ENCODE measurements at regions not wholly inside any gene's neighbourhood (a gene's known extent, or its start where the extent isn't known, plus 50 kb on each side); places are given as distances from the start of the nearest gene placed in this dataset.

DNA sequence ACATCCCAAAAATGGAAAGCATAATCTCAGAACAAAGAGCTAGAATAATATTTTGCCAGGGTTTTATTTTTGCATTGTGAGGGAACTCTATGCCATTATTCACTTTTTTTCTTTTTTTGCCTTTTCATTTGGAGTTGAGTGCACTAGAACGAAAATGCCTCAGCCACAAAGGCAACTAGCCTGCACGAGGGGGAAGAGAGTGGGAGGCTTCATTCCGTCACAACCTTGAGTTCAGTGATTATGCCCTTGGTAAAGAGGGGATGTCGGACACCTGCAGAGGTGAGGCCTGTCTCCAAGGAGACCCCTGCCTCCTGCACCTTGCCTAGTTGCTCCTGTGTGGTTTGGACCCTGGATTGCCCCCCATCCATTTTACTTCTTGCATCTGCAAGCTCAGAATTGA is 232.7 kb downstream of the TEX36 start:
- no peak overlapping the region for H3K4me3 ChIP-seq
- no peaks in the 10 kb centered on the region for H3K9me3 ChIP-seq
- 0 out of 2 replicates have a peak, but pooled peaks cover under 1% of the 10 kb centered on the region for H3K27me3 ChIP-seq (ENCODE audit: low read depth)
- no peaks in the 10 kb centered on the region for H3K4me1 ChIP-seq
- DNase-seq (ENCODE audit: low spot score in 2 of 2), result no peak
- no peaks in the 10 kb centered on the region for H3K36me3 ChIP-seq (replicated peaks)
- in situ Hi-C loops (cut with MboI; ENCODE audit: low sequenced_read_pairs), result no loop called here

DNA sequence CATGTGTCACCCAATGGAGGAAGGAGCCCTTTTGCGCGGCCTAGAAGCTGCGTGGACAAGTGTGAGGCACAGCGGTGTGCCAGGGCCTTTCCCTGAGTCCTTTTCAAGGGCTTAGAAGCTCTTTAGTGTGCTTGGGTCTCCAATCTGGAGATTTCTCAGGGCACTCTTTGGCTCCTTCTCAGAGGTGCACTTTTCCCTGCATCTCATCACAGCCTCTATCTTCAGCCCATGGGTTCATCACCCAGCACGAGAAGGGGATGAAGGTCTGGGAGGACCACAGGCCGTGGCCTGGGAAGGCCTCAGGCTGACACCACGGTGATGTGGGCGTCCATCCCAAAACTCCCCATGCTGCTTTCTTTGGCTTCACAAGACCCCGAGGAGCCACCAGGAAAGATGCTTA is 233.4 kb downstream of the TEX36 start:
- H3K36me3 ChIP-seq (replicated peaks), result no peaks in the 10 kb centered on the region
- no peaks in the 10 kb centered on the region for H3K4me1 ChIP-seq
- H3K4me3 ChIP-seq, result no peak overlapping the region
- in situ Hi-C loops (cut with MboI; ENCODE audit: low sequenced_read_pairs), result no loop called here
- no peak for DNase-seq (ENCODE audit: low spot score in 2 of 2)
- H3K27me3 ChIP-seq (ENCODE audit: low read depth), result no peaks in the 10 kb centered on the region
- no peaks in the 10 kb centered on the region for H3K9me3 ChIP-seq

DNA sequence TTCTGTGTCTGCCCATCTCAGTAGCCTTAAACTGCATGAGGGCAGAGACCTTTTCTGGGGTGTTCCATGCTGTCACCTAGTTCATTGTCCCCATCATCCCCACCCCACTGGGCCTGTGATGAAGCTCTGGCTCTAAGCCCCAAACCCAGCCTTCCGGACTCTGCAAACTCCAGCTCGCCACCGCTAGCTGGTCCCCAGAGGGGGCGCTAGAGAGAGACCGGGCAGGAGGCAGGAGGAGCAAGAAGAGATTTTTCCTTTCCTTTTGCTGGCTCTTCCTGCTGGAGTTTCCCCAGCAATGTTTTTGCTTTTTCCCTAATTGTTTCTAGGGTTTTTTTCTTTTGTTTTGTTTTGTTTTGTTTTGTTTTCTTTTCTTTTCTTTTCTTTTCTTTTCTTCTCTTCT is 234.4 kb downstream of the TEX36 start:
- H3K9me3 ChIP-seq, result no peaks in the 10 kb centered on the region
- DNase-seq (ENCODE audit: low spot score in 2 of 2), result peak; percentile 10 to 72
- H3K36me3 ChIP-seq (replicated peaks), result no peaks in the 10 kb centered on the region
- H3K4me3 ChIP-seq, result no peak overlapping the region
- in situ Hi-C loops (cut with MboI; ENCODE audit: low sequenced_read_pairs), result no loop called here
- H3K27me3 ChIP-seq (ENCODE audit: low read depth), result no peaks in the 10 kb centered on the region
- no peaks in the 10 kb centered on the region for H3K4me1 ChIP-seq

DNA sequence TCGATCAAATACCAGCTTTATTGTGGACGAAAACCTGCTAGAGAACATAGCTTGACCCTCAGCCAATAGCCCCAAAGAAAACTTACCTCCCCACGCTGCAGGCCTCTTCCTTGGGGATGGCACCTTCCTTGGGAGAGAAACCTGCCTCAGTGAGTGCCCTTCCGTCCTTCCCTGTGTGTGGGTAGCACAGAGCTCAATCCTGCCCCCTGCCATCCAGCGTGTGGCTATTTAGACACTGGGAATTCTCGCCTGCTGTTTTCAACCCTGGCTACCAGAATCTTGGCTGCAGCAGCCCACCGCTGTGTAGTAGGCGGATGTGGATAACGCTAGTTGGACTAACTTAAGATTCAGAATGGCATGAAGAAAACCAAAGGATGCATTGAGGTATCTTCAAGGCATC is 238.2 kb downstream of the TEX36 start:
- Histone ChIP-seq H3K4me3 (no peak overlapping the region), H3K27me3 (ENCODE audit: low read depth) (no peaks in the 10 kb centered on the region), H3K4me1 (no peaks in the 10 kb centered on the region), H3K9me3 (no peaks in the 10 kb centered on the region), H3K36me3 (replicated peaks) (no peaks in the 10 kb centered on the region)
- in situ Hi-C loops (cut with MboI; ENCODE audit: low sequenced_read_pairs), result no loop called here
- no peak for DNase-seq (ENCODE audit: low spot score in 2 of 2)

DNA sequence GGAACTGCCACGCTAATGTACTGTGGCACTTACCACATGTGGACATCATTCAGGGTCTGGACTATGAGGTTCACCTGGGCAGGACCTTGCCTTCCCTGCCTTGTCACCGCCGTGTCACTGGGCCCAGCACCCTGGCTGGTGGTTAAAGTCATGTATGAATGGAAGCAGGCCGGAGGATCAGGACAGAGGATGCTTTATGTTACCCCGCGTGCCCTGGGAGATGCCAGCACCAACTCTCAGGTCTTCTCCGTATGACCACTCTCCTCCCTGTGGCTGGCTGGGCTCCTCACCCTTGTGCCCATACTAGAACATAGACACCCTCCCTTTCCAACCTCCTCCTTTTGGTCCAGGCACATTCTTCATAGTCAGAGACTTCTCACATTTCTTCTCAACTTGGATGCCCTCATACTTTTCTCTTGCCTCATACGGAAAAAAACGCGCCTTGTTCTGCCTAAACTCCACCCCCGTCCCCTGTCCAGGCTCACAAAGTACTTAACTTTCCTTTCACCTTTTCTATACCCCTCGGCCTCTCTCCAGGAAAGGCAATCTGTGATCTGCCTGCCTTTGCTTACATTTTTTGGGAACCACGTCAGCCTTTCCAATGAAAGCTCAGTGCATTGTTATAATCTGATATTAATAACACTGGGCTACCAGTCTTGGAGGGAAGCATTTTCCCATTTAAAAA is 240.0 kb downstream of the TEX36 start:
- Histone ChIP-seq H3K36me3 (replicated peaks) (no peaks in the 10 kb centered on the region), H3K9me3 (no peaks in the 10 kb centered on the region), H3K27me3 (ENCODE audit: low read depth) (no peaks in the 10 kb centered on the region), H3K4me1 (no peaks in the 10 kb centered on the region), H3K4me3 (no peak overlapping the region)
- in situ Hi-C loops (cut with MboI; ENCODE audit: low sequenced_read_pairs), result no loop called here
- DNase-seq (ENCODE audit: low spot score in 2 of 2), result no peak

DNA sequence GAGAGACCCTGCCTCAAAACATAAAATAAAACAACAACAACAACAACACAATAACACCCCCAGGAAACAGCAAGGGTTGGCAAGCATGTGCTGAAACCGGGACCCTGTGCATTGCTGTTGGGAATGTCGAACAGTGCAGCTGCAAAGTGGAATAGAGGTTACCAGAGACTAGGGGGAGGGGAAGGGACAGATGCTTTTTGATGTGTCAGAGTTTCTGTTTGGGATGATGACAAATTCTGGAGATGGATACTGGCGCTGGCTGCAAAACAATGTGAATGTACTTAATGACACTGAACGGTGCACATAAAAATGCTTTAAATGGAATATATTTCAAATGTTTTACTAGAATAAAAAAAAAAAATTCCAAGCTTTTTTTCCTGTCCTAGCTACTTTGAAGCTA is 241.8 kb downstream of the TEX36 start:
- H3K36me3 ChIP-seq (replicated peaks), result no peaks in the 10 kb centered on the region
- in situ Hi-C loops (cut with MboI; ENCODE audit: low sequenced_read_pairs), result no loop called here
- no peak for DNase-seq (ENCODE audit: low spot score in 2 of 2)

DNA sequence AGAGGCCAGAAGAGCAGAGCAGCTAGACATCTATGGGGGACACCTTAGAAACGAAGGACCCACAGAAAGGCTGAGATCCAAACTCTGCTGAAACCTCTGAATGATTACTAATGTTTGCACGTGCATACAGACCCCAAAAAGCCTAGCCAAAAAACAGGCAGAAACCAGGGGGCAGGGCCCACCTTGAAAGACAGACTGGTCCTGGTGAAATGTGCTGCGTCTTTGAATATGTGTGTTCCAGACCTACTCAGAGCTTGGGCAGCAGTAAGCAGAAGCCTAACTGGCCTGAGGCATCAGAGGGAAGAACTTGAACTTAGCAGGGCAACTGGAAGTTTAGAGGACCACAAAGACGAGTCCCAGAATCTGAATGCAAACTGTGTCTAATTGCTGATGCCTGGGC is 251.8 kb downstream of the TEX36 start:
- DNase-seq (ENCODE audit: low spot score in 2 of 2), result no peak
- no peak overlapping the region for H3K4me3 ChIP-seq
- H3K36me3 ChIP-seq (replicated peaks), result no peaks in the 10 kb centered on the region
- no peaks in the 10 kb centered on the region for H3K9me3 ChIP-seq
- in situ Hi-C loops (cut with MboI; ENCODE audit: low sequenced_read_pairs), result no loop called here
- H3K4me1 ChIP-seq, result no peaks in the 10 kb centered on the region
- no peaks in the 10 kb centered on the region for H3K27me3 ChIP-seq (ENCODE audit: low read depth)

More for the DNA sequence above, 241.8 kb downstream of the TEX36 start:
- no peak overlapping the region for H3K4me3 ChIP-seq
- no peaks in the 10 kb centered on the region for H3K9me3 ChIP-seq
- H3K27me3 ChIP-seq (ENCODE audit: low read depth), result no peaks in the 10 kb centered on the region
- no peaks in the 10 kb centered on the region for H3K4me1 ChIP-seq

DNA sequence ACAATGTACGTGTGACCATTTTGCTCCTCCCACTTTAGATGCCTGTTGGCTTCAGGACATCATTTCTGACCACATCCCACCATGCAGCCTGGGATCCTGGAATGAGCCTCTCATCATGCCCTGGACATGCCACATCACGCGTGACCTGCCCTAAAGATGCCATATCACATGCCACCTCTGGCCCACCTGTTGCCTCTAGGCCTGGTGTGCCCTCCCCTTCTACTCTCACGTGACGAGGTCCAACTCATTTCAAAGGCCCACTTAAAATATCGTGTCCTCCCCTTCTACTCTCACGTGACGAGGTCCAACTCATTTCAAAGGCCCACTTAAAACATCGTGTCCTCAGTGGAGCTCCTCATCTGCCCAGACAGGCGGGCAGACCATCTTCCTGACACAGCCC is 254.9 kb downstream of the TEX36 start:
- in situ Hi-C loops (cut with MboI; ENCODE audit: low sequenced_read_pairs), result no loop called here
- H3K27me3 ChIP-seq (ENCODE audit: low read depth), result no peaks in the 10 kb centered on the region
- no peaks in the 10 kb centered on the region for H3K4me1 ChIP-seq
- H3K36me3 ChIP-seq (replicated peaks), result no peaks in the 10 kb centered on the region
- H3K9me3 ChIP-seq, result no peaks in the 10 kb centered on the region
- no peak overlapping the region for H3K4me3 ChIP-seq
- DNase-seq (ENCODE audit: low spot score in 2 of 2), result no peak

DNA sequence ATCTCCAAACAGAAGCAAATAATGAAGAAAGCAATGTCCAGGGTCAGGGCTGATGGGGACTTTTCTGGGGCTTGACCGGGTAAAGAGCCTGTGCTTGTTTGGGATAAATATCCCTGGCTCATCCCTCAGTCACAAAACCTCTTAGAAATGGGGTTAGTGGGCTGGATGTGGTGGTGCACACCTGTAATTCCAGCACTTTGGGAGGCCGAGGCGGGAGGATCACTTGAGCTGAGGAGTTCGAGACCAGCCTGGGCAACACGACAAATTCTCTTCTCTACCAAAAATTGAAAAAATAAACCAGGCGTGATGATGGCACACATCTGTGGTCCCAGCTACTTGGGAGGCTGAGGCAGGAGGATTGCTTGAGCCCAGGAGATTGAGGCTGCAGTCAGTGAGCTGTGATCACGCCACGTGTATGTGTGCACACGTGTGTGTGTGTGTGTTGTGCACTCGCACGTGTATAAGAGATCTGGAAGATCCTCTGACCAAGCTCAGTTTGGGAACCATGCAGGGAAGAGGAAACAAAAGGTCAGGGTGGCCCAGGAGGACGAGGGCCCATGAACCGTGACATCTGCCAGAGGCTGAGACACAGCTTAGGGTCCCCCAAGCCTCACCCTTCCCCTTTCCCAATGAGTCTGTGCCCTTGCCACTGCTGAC is 258.6 kb downstream of the TEX36 start:
- DNase-seq (ENCODE audit: low spot score in 2 of 2), result no peak
- no peak overlapping the region for H3K4me3 ChIP-seq
- no peaks in the 10 kb centered on the region for H3K4me1 ChIP-seq
- H3K27me3 ChIP-seq (ENCODE audit: low read depth), result no peaks in the 10 kb centered on the region
- H3K36me3 ChIP-seq (replicated peaks), result no peaks in the 10 kb centered on the region
- in situ Hi-C loops (cut with MboI; ENCODE audit: low sequenced_read_pairs), result no loop called here
- no peaks in the 10 kb centered on the region for H3K9me3 ChIP-seq

DNA sequence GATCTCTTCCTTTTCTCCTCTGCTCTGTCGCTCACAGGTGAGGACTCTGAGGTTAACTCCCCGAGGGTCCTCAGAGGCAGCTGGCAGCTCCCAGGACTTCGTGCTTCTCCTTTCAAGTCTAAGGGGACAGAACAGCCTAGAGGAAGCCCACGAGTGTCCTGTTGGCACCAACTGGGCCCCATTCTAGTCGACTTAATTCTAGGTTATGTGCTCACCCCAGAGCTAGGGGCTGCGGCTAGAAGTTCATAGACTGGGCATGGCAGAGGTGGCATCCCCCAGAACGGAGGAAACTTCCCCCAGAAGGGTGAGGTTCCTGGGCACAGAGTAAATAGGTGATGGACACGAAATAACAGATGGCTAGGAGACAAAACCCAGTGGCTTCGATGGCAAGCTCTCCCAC is 259.4 kb downstream of the TEX36 start:
- Histone ChIP-seq H3K36me3 (replicated peaks) (no peaks in the 10 kb centered on the region), H3K9me3 (no peaks in the 10 kb centered on the region), H3K27me3 (ENCODE audit: low read depth) (no peaks in the 10 kb centered on the region), H3K4me3 (no peak overlapping the region), H3K4me1 (no peaks in the 10 kb centered on the region)
- no peak for DNase-seq (ENCODE audit: low spot score in 2 of 2)
- in situ Hi-C loops (cut with MboI; ENCODE audit: low sequenced_read_pairs), result no loop called here

DNA sequence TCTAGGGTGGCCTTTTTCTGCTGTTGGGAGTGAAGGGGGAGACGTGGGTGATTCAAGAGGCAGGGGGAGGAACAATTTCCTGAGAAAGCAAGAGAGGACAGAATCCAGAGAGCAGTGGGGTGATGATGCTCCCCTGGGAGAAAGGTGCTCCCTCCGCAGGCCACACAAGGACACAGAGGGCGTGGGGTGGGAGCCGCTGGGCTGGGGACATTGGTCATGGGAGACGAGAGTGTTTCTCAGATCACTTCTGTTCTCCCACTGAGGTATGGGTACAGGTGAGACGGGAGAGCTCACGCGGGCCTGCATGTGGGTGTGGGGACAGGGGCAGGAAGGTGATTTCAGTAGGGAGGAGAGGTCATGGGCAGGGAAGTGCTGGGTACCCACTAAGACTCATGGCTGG is 259.5 kb upstream of the CTBP2 start:
- in situ Hi-C loops (cut with MboI; ENCODE audit: low sequenced_read_pairs), result no loop called here
- Histone ChIP-seq H3K36me3 (replicated peaks) (no peaks in the 10 kb centered on the region), H3K4me3 (no peak overlapping the region), H3K9me3 (no peaks in the 10 kb centered on the region), H3K27me3 (ENCODE audit: low read depth) (no peaks in the 10 kb centered on the region), H3K4me1 (no peaks in the 10 kb centered on the region)
- DNase-seq (ENCODE audit: low spot score in 2 of 2), result no peak

DNA sequence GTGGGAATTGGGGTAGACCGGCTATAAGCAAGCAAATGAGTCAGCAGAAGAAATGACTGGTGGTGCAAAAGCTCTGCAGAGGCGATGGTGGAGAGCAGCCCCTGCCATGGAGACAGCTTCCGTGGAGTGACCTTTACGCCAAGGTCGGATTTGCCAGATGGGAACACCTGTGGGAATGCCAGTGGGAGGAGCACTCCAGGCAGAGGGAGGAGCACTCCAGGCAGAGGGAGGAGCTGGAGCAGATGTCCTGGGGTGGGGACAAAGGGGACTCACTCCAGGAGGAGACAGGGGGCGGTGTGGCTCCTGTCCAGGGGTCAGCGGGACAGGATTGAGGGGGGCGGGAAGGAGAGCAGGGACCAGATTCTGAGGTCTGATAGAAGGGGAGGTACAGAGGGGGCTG is 258.8 kb upstream of the CTBP2 start:
- in situ Hi-C loops (cut with MboI; ENCODE audit: low sequenced_read_pairs), result no loop called here
- Histone ChIP-seq H3K27me3 (ENCODE audit: low read depth) (no peaks in the 10 kb centered on the region), H3K4me1 (no peaks in the 10 kb centered on the region), H3K4me3 (no peak overlapping the region), H3K36me3 (replicated peaks) (no peaks in the 10 kb centered on the region), H3K9me3 (no peaks in the 10 kb centered on the region)
- DNase-seq (ENCODE audit: low spot score in 2 of 2), result no peak

DNA sequence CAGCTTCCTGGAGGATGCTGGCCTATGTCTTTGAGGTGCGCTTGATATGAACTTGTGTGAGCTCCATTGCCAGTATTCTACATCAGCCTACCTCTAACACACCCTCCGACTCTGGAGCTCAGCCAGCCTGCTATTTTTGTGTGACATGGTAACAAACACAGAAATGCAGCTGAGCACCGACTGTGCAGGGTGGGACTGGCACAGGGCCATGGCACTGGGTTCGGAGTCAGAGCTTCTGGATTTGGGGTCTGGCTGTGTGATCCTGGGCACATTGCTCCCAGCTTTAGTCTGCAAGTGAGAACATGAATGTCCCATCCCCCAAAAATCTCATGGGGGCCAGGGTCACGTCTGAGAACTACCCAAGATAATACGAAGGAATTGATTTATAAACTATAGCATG is 257.2 kb upstream of the CTBP2 start:
- in situ Hi-C loops (cut with MboI; ENCODE audit: low sequenced_read_pairs), result no loop called here
- no peak overlapping the region for H3K4me3 ChIP-seq
- H3K4me1 ChIP-seq, result no peaks in the 10 kb centered on the region
- no peaks in the 10 kb centered on the region for H3K36me3 ChIP-seq (replicated peaks)
- no peaks in the 10 kb centered on the region for H3K27me3 ChIP-seq (ENCODE audit: low read depth)
- no peaks in the 10 kb centered on the region for H3K9me3 ChIP-seq
- no peak for DNase-seq (ENCODE audit: low spot score in 2 of 2)

DNA sequence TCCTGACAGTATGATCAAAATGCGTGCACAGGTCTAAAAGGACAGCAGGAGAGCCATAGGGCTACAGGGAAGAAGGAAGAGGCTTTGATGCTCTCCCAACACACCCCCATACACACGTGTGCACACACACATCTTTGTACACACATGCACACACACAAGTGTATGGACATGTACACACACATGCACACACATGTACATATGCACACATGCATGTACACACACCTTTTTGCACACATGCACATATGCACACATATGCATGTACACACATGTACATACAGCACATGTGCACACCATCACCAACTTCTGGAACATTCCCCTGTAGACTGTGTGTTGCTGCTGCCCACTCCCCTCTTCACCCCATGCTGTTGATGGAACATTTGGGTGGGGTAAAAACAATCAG is 255.6 kb upstream of the CTBP2 start:
- Histone ChIP-seq H3K4me3 (no peak overlapping the region), H3K27me3 (ENCODE audit: low read depth) (no peaks in the 10 kb centered on the region), H3K36me3 (replicated peaks) (no peaks in the 10 kb centered on the region), H3K4me1 (no peaks in the 10 kb centered on the region), H3K9me3 (no peaks in the 10 kb centered on the region)
- no peak for DNase-seq (ENCODE audit: low spot score in 2 of 2)
- in situ Hi-C loops (cut with MboI; ENCODE audit: low sequenced_read_pairs), result no loop called here
